Colon (tissue), 2 donors: ENCODE measurements at regions not wholly inside any gene's neighbourhood (a gene's known extent, or its start where the extent isn't known, plus 50 kb on each side); places are given as distances from the start of the nearest gene placed in this dataset.

Experiments
- FAIRE-seq: peaks from 2 replicates; lab custom pipeline; 2012; peaks lifted over from hg19 to GRCh38; lab: Jason Lieb, UNC
- donor health status: control.
- donor health status: control.

- FAIRE-seq, result no peak
Observed at GRCh38 chr2:136572335-136572734, 193.0 kb upstream of the THSD7B start.

- FAIRE-seq, result no peak
Observed at GRCh38 chr2:136557203-136557602, 208.1 kb upstream of the THSD7B start.

GRCh38 chr2:136550181-136550580 lies 215.2 kb upstream of the THSD7B start:
- FAIRE-seq, result no peak

GRCh38 chr2:136539355-136539754 lies 226.0 kb upstream of the THSD7B start:
- no peak for FAIRE-seq

GRCh38 chr2:136538489-136538888 lies 226.9 kb upstream of the THSD7B start:
- no peak for FAIRE-seq

- FAIRE-seq, result no peak
Observed at GRCh38 chr2:136534811-136535210, 230.5 kb upstream of the THSD7B start.

- no peak for FAIRE-seq
Observed at GRCh38 chr2:136532171-136532570, 233.2 kb upstream of the THSD7B start.

- FAIRE-seq, result no peak
Observed at GRCh38 chr2:136531731-136532130, 233.6 kb upstream of the THSD7B start.

GRCh38 chr2:136530146-136530545 lies 235.2 kb upstream of the THSD7B start:
- no peak for FAIRE-seq

- no peak for FAIRE-seq
Observed at GRCh38 chr2:136527560-136527959, 237.8 kb upstream of the THSD7B start.

GRCh38 chr2:136522724-136523123 lies 242.6 kb upstream of the THSD7B start:
- no peak for FAIRE-seq

- FAIRE-seq, result no peak
Observed at GRCh38 chr2:136517716-136518115, 247.6 kb upstream of the THSD7B start.

GRCh38 chr2:136510244-136510643 lies 255.1 kb upstream of the THSD7B start:
- no peak for FAIRE-seq

GRCh38 chr2:136505462-136505861 lies 259.9 kb upstream of the THSD7B start:
- FAIRE-seq, result no peak

GRCh38 chr2:136502660-136503059 lies 262.7 kb upstream of the THSD7B start:
- no peak for FAIRE-seq

GRCh38 chr2:136497709-136498108 lies 267.6 kb upstream of the THSD7B start:
- FAIRE-seq, result no peak

GRCh38 chr2:136496966-136497365 lies 268.4 kb upstream of the THSD7B start:
- no peak for FAIRE-seq

- FAIRE-seq, result no peak
Observed at GRCh38 chr2:136495636-136496035, 269.7 kb upstream of the THSD7B start.

- FAIRE-seq, result no peak
Observed at GRCh38 chr2:136492901-136493300, 272.4 kb upstream of the THSD7B start.

- no peak for FAIRE-seq
Observed at GRCh38 chr2:136490100-136490499, 275.2 kb upstream of the THSD7B start.

- no peak for FAIRE-seq
Observed at GRCh38 chr2:136487421-136487820, 277.9 kb upstream of the THSD7B start.

GRCh38 chr2:136486115-136486514 lies 279.2 kb upstream of the THSD7B start:
- no peak for FAIRE-seq

- FAIRE-seq, result no peak
Observed at GRCh38 chr2:136482966-136483365, 282.4 kb upstream of the THSD7B start.

GRCh38 chr2:136482006-136482405 lies 283.3 kb upstream of the THSD7B start:
- no peak for FAIRE-seq

- no peak for FAIRE-seq
Observed at GRCh38 chr2:136479696-136480095, 285.6 kb upstream of the THSD7B start.
